ENCODE measurements at regions not wholly inside any gene's neighbourhood (a gene's known extent, or its start where the extent isn't known, plus 50 kb on each side); places are given as distances from the start of the nearest gene placed in this dataset.

DNA sequence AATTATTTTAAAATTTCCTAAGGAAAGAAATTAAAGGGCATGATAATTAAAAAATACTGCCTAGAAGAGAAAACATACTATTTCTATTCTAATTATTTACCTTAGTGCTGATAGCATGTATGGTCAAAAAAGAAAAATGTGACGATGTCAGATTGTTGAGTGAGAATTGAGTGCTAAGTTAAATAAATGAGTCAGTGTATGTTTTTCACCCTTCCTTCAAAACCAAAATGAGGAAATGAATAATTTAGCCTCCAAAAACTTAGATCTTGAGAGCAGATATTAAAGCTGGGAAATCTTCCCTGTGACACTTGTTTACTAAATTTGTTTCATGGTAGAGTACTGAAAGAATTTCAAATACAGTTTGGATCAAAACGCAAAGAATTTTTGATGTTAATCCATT, 58.6 kb upstream of the NYAP2 start:
- DNase-seq (ENCODE audit: low spot score): no peak

- no peak for DNase-seq (ENCODE audit: low spot score)
These were observed 62.3 kb upstream of the NYAP2 start for GRCh38 chr2:225337183-225337582.

GRCh38 chr2:225334514-225334913, 65.0 kb upstream of the NYAP2 start:
- no peak for DNase-seq (ENCODE audit: low spot score)

DNA sequence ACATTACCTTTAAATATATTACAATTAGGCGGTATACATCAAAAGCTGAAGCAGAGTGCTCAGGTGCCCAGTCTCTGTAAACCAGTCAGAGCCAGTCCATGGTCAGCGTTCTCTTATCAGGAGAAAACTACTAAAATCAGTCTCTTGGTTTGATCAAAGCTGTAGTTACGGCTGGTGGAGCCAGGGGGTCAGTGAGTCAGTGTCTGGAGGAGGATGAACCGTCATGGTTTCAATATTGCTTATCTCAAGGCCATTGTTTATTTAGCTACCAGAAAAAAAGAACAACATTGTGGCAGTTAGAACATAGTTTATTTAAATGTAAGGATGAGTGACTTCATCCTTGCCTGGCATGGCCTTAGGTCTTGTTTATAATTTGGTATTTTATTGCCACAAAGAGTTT, 71.3 kb upstream of the NYAP2 start:
- no peak for DNase-seq (ENCODE audit: low spot score)

DNA sequence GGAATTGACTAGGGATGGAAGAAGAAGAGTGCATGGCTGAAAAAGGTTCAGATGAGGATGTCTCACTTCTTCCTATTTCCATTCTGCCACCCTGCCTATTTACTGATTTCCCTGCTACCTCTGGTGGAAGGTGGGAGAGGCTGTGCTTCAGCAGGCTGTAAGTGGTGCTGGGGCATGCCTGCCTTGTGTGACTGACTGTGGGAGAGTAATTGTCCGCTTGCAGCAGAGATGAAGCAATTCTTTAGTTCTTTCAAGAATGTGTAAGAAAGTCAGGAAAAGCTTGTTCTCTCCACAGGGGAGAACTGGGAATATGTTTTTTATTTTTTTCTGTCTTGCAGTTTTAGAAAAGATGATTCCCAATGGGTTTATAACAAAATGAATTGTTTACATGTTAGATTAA, 72.5 kb upstream of the NYAP2 start:
- no peak for DNase-seq (ENCODE audit: low spot score)

GRCh38 chr2:225319872-225320271, 79.6 kb upstream of the NYAP2 start:
- DNase-seq (ENCODE audit: low spot score): no peak

- DNase-seq (ENCODE audit: low spot score): no peak
These were observed 81.1 kb upstream of the NYAP2 start for GRCh38 chr2:225318440-225318839.

DNA sequence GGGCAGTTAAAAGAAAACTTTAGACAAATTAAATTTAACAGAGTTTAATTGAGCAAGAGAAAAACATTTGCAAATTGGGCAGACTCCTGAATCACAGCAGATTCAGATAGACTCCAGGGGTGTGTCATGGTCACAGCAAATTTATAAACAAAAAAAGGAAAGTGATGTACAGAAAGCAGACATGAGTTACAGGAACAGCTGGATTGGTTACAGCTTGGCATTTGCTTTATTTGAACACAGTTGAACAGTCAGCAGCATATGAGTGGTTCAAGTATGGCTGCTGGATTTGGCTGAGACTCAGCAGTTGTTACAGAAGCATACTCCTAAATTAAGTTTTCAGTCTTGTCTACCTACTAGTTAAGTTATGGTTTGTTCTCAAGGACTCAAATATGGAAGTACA, 82.3 kb upstream of the NYAP2 start:
- no peak for DNase-seq (ENCODE audit: low spot score)

GRCh38 chr2:225310745-225311144, 88.8 kb upstream of the NYAP2 start:
- DNase-seq (ENCODE audit: low spot score): no peak

DNA sequence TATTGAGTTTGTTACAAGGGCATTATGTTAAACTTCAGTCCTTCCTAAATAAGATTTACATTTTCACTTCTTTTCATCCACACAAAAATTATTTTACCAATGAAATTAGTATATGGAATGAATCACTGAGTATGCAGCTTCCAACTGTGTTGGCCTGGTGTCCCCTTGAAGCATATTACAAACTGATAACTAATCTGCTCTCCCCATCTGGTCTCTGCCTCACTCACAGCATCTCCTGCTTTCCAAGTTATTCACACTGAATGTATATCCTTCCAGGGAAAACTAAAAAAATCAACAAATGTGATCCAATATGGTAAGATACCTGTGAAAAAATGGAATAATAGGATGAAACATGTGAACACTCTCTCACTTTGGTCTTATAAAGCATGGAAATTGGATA, 90.0 kb upstream of the NYAP2 start:
- DNase-seq (ENCODE audit: low spot score): no peak

GRCh38 chr2:225296951-225297350, 102.6 kb upstream of the NYAP2 start:
- no peak for DNase-seq (ENCODE audit: low spot score)

DNA sequence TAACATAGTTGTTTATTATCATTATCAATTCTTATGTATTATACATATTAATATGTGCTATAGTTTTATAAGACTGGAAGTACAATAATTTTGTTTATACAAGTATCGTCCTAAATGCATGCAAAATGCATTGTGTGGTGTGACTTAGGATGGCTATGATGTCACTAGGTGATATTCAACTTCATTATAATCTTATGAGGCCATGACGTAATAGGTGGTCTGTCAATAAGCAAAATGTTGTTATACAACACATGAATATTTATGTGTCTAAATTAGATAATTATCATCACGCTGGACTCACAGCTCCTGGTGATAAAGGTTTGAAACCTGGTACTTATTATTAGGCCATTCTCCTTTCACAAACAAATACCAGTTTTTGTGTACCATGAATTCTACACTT, 104.4 kb upstream of the NYAP2 start:
- no peak for DNase-seq (ENCODE audit: low spot score)

GRCh38 chr2:225293638-225294037, 105.9 kb upstream of the NYAP2 start:
- no peak for DNase-seq (ENCODE audit: low spot score)

DNA sequence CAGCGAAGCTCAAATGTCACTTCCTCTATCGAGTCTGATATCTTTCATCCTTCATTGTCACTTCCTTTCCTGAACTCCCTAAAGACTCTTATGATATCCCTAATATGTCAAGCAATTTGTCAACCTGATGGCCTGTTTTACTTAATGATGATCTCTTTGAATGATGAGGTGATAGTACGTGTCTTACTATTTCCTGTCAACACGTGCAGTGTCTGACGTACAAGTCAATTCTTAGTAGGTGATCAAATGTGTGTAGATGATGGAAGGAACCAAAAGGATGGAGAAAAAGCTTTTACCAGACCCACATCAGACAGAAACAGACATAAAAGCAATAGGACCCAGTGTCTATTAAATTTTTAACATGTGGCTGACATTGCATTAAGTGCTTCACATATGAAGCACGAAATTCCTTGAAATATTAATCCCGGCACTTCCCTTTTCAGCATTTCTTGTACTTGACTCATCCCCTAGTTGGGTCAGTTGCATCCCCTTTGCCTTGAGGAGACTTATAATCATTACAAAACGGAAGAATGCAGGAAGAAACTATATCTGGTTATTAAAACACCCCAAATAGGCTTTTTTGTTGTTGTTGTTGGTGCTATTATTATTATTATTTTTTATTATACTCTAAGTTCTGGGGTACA, 108.6 kb upstream of the NYAP2 start:
- DNase-seq (ENCODE audit: low spot score): no peak

- no peak for DNase-seq (ENCODE audit: low spot score)
These were observed 109.9 kb upstream of the NYAP2 start for GRCh38 chr2:225289659-225290058.

DNA sequence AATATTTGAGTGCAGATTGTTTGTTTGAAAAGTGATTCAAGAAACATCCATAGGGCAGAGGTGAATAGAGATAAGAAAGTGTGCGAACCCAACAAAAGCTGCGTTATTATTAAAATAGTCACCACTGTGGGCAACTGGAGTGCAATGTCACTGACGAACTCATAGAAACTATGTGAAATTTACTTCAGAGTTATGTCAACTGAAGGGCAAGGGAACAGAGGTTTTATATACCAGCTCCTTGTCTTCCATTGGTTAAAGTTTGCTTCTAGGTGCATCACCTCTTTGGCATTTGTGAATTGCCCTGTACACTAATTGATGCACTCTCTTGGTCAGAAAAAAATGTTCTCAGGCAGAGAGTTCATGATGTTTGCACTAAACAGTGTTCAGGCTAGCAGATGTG, 110.5 kb upstream of the NYAP2 start:
- no peak for DNase-seq (ENCODE audit: low spot score)

DNA sequence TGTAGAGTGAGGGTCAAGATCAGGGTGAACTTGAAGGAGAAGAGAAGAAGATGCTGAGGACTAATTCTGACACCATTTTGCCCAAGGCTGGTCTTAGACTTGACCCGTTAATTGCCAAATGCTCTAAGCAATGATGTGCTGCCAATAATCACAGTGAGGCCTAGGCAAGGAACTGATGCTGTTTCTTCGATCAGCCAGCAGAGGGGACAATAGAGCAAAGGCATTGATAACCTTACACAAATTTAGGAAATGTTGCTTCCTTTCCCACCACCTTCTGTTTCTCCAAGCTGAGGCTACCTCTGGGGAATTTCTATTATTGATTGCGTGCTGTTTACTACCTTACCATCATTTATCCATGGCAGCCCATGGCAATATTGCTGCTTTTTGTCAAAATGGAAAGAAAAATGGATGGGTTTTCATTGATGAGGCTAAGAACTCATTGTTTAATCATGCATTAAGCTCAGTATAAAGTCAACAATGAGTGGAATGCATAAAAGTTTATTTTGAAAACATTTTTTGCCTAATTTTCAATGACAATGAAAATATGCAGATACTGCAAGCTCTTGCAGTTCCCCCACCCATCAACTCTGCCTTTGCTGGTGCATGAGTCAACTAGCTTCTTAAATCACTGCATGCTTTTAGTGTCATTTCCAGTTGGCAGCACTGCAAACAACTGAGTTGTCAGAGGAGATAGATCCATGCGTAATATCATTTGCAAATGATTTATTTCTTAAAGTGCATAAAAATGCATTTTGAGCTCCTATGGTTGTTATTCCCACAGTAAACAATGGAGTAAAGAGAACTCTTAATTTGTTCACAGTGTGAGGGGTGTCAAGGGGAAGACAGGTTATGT, 116.4 kb upstream of the NYAP2 start:
- DNase-seq (ENCODE audit: low spot score): peak; percentile 50

GRCh38 chr2:225276207-225276606, 123.3 kb upstream of the NYAP2 start:
- DNase-seq (ENCODE audit: low spot score): no peak

- no peak for DNase-seq (ENCODE audit: low spot score)
These were observed 124.1 kb upstream of the NYAP2 start for GRCh38 chr2:225275443-225275842.

DNA sequence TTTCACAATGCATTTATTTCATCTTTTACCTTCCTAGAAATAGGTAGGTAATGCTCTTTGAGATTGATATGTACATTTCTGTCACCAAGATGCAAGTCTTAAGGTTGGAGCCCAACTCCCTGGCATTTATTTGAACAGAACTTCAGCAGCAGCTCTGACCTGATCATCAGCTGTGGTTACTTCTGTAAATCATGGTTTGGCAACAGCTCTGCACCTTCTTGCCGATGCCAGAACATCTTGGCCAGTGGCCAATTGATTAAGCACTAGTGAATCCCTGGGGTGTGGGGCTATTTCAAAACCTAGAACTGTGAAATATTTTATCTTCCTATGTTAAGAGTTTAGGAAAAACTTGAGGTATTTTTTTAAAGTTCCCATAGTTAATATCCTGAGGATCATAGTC, 124.8 kb upstream of the NYAP2 start:
- no peak for DNase-seq (ENCODE audit: low spot score)

DNA sequence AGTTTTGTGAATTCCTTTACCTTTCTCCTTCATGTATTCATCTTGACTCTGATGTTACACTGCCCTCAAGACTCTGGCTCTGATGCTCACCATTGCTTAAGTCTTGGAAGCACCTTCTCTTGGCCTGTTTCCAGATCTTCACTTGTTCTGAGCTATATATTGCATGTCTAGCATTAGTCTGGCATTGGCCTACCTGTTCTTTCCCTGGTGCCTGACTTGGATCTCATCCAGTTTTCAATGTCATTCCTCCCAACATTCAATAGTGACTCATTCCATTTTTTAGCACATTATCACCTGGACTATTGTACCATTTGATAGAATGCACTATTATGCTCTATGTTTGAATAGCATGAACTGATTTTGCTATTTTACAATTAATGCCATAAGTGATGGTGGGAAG, 127.3 kb upstream of the NYAP2 start:
- no peak for DNase-seq (ENCODE audit: low spot score)

DNA sequence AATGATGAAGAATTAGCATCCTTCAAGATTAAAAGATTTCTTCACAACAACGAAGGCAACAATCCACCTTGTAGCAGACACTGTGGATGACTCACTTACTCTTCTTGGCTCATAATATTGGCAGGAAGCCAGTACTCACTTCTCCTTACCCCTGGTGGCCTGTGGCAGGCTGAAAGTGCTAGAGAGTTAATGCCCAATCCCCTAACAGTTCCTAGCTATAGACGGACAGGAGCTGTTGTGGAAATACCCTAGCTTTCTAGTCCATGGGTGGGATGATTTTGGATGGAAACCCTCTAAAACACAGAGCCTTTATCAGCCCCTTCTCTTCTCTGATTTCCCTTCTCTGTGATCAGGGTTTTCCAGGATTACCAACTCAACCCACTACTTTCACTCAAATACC, 128.6 kb upstream of the NYAP2 start:
- peak; percentile 17 for DNase-seq (ENCODE audit: low spot score)

- DNase-seq (ENCODE audit: low spot score): no peak
These were observed 129.5 kb upstream of the NYAP2 start for GRCh38 chr2:225270053-225270452.

GRCh38 chr2:225254363-225254762, 145.1 kb upstream of the NYAP2 start:
- no peak for DNase-seq (ENCODE audit: low spot score)
